GM21723 (cell line): ENCODE measurements at regions not wholly inside any gene's neighbourhood (a gene's known extent, or its start where the extent isn't known, plus 50 kb on each side); places are given as distances from the start of the nearest gene placed in this dataset.

Source experiments
- ATAC-seq: cut with Tn5 transposase; IDR thresholded peaks from one replicate; pipeline ENCODE4 v1.9.1; 2021; ENCODE audit warnings: mild to moderate bottlenecking, moderate library complexity; ENCODE audit not compliant: unreplicated experiment

GRCh38 chr18:54531402-54532065, 59.5 kb upstream of the DYNAP start:
- ATAC-seq = no peak

- no peak for ATAC-seq
Measured at GRCh38 chr18:54532222-54532621, 58.8 kb upstream of the DYNAP start.

GRCh38 chr18:54532962-54533361, 58.1 kb upstream of the DYNAP start:
- no peak for ATAC-seq
